Epithelial cell of proximal tubule (primary cell): ENCODE measurements at regions not wholly inside any gene's neighbourhood (a gene's known extent, or its start where the extent isn't known, plus 50 kb on each side); places are given as distances from the start of the nearest gene placed in this dataset.

ENCODE experiments used
- DNase-seq: peaks from one replicate; pipeline ENCODE4 v3.0.0-alpha.2; 2011; ENCODE audit warnings: low read depth
- H3K4me3 ChIP-seq: 2 replicates; pipeline ENCODE4 v1.5.1; 2011; ENCODE audit warnings: low read depth, mild to moderate bottlenecking, low read length
- TF ChIP-seq, protein P1 (sequence below): conservative IDR thresholded peaks from 2 replicates; pipeline ENCODE4 v1.5.1; 2012; ENCODE audit warnings: low read depth, mild to moderate bottlenecking, low read length

DNA sequence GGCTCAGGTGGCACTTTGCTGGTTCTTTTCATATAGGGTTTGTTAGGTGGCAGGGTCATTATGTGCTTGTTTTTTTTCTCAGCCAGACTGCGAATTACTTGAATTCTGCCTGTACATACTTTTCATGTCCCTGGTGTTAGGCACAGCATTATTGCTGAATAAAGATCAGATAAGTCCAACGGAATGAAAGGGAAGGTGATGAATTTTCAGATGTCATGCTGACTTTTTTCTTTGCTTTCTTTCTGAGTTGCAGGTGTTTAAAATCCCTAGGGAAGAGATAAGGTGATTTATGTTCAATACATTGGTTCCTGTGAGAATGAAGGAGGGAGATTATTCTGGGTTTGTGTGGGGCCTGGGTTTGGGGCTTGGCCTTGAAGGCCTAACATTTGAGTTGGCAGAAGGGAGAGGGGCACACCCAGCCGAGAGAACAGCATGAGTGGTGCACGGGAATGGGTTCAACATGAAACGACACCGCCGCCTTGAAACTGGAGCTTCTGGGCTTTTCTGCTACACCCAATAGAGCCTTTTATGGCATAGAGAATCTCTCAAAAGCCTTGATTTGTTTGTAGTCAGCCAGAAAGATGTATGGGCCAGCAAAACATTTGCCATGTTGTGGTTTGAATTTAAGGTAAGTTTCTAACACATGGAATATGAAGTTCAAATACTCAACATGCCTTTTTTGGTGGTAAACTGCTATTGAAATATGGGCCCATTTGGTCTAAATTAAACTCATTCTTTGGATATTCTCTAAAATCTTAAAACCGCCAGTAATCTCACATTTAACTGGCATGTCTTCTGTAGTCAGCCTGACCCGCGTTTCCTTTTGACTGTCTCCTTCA lies 477.0 kb downstream of the PCNX1 start:
- TF ChIP-seq, protein P1, sequence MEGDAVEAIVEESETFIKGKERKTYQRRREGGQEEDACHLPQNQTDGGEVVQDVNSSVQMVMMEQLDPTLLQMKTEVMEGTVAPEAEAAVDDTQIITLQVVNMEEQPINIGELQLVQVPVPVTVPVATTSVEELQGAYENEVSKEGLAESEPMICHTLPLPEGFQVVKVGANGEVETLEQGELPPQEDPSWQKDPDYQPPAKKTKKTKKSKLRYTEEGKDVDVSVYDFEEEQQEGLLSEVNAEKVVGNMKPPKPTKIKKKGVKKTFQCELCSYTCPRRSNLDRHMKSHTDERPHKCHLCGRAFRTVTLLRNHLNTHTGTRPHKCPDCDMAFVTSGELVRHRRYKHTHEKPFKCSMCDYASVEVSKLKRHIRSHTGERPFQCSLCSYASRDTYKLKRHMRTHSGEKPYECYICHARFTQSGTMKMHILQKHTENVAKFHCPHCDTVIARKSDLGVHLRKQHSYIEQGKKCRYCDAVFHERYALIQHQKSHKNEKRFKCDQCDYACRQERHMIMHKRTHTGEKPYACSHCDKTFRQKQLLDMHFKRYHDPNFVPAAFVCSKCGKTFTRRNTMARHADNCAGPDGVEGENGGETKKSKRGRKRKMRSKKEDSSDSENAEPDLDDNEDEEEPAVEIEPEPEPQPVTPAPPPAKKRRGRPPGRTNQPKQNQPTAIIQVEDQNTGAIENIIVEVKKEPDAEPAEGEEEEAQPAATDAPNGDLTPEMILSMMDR: no peak
- DNase-seq: no peak
- no peak overlapping the region for H3K4me3 ChIP-seq

DNA sequence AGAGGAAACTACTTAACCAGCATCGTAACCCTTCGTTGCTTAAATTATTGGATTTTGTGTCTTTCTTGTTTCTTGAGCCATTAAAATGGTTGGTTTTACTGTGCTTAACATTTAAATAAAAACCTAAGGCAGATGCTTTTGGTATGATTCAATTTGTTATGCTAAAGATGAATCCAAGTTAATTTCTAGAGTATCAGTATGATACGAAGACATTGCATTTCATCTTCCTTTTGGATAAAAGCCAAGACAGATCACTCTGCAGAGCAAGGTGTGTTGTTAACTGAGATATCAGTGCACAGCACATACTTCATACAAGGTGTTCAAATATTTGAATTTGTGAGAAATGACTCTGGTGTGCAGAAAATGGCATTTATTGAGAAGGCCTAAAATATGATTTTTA lies 480.5 kb downstream of the PCNX1 start:
- DNase-seq: no peak
- H3K4me3 ChIP-seq: no peak overlapping the region
- TF ChIP-seq, protein P1: no peak

- TF ChIP-seq, protein P1: no peak
Observed at GRCh38 chr14:71388336-71388735, 481.1 kb downstream of the PCNX1 start.

GRCh38 chr14:71388862-71389261 lies 481.6 kb downstream of the PCNX1 start:
- DNase-seq: no peak
- H3K4me3 ChIP-seq: no peak overlapping the region
- TF ChIP-seq, protein P1: no peak

More at GRCh38 chr14:71388336-71388735, 481.1 kb downstream of the PCNX1 start:
- DNase-seq: no peak
- H3K4me3 ChIP-seq: no peak overlapping the region

DNA sequence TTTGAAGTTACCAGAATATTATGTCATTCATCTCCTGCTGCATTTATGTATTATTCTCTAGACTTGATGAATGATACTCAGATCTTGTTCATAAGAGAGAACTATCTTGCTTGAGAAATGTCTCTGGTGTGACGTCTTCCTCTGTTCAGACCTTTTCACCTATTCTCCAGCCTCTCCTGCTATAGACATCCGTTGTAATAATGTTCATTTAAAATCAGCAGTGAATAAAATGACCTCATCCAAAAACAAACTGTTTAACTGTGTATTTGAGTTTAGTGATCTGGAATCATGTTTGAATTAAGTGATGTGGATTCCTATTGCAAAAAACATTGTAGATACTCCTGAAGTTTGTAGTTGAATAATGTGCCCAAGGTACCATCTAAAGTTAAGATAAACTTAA lies 487.1 kb downstream of the PCNX1 start:
- no peak for DNase-seq
- no peak overlapping the region for H3K4me3 ChIP-seq
- TF ChIP-seq, protein P1: no peak

- DNase-seq: no peak
- H3K4me3 ChIP-seq: no peak overlapping the region
- TF ChIP-seq, protein P1: no peak
Observed at GRCh38 chr14:71395151-71395604, 487.9 kb downstream of the PCNX1 start.

- TF ChIP-seq, protein P1: no peak
- no peak for DNase-seq
- no peak overlapping the region for H3K4me3 ChIP-seq
Observed at GRCh38 chr14:71395636-71396035, 488.4 kb downstream of the PCNX1 start.
